ENCODE measurements at regions not wholly inside any gene's neighbourhood (a gene's known extent, or its start where the extent isn't known, plus 50 kb on each side); places are given as distances from the start of the nearest gene placed in this dataset.

DNA sequence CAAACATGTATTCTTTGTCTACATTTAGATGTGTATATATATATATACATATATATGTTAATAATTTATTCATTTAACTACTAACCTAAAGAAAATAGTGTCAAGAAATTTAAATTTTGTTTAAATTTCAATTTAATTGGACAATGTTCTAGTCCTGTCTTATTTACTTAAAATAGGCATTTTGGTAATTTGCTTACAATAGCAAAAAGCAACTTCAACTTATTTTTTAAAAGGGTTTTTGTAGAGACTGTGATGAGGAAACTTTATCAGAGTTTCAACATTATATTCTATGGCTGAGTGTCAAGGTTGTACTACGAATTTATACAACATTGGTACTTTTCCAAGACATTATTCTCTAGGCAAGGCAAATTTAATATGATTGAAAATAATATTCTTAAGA is 212.0 kb upstream of the ARSJ start:
- DNase-seq (ENCODE audit: low read depth): no peak
- TF ChIP-seq, protein P1, sequence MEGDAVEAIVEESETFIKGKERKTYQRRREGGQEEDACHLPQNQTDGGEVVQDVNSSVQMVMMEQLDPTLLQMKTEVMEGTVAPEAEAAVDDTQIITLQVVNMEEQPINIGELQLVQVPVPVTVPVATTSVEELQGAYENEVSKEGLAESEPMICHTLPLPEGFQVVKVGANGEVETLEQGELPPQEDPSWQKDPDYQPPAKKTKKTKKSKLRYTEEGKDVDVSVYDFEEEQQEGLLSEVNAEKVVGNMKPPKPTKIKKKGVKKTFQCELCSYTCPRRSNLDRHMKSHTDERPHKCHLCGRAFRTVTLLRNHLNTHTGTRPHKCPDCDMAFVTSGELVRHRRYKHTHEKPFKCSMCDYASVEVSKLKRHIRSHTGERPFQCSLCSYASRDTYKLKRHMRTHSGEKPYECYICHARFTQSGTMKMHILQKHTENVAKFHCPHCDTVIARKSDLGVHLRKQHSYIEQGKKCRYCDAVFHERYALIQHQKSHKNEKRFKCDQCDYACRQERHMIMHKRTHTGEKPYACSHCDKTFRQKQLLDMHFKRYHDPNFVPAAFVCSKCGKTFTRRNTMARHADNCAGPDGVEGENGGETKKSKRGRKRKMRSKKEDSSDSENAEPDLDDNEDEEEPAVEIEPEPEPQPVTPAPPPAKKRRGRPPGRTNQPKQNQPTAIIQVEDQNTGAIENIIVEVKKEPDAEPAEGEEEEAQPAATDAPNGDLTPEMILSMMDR (IDR thresholded peaks at IDR 0.05; ENCODE audit: low read depth, low read length, missing control alignments): no peak
- no peak overlapping the region for H3K4me3 ChIP-seq (ENCODE audit: low read depth, low read length)

- no peak for DNase-seq (ENCODE audit: low read depth)
- no peak overlapping the region for H3K4me3 ChIP-seq (ENCODE audit: low read depth, low read length)
- TF ChIP-seq, protein P1 (IDR thresholded peaks at IDR 0.05; ENCODE audit: low read depth, low read length, missing control alignments): no peak
Observed at GRCh38 chr4:114192854-114193253, 213.4 kb upstream of the ARSJ start.

DNA sequence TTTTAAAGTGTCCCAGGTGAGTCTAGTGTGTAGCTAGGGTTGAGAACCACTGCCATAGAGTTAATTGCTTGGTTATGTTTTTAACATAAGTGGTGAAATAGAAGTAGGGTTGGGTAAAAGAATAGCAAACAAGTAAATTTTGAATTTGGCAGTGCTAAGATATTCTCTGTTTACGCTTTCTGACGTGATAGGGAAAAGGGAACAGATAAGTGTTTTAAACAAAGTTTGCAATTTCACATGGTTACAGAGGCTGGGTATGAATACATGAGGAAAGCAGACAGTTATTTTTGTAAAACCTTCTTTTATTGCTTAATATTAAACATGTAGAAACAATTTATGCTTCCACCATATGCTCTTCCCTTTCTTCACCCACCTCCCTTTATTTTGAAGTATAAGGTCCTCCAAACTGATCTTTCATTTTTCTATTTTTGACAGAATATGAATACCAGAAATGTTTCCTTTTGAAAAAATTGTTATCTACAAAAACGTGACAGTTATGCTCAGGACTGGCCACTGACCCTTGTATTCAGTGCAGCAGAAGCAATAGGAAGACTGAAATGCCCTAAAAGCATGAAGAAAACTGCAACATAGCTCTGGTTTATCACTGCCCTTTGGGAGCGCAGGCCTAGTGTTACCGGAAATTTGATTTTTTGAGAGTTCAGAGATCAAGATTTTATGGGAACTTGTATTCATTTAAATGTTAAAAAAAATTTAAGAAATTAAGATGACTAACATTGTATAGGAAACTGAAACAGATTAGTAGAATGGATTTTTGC is 214.4 kb upstream of the ARSJ start:
- no peak for DNase-seq (ENCODE audit: low read depth)

GRCh38 chr4:114196606-114197005 is 217.2 kb upstream of the ARSJ start:
- H3K4me3 ChIP-seq (ENCODE audit: low read depth, low read length): no peak overlapping the region
- no peak for DNase-seq (ENCODE audit: low read depth)
- TF ChIP-seq, protein P1 (IDR thresholded peaks at IDR 0.05; ENCODE audit: low read depth, low read length, missing control alignments): no peak

More for the DNA sequence above, 214.4 kb upstream of the ARSJ start:
- no peak overlapping the region for H3K4me3 ChIP-seq (ENCODE audit: low read depth, low read length)
- TF ChIP-seq, protein P1 (IDR thresholded peaks at IDR 0.05; ENCODE audit: low read depth, low read length, missing control alignments): no peak

DNA sequence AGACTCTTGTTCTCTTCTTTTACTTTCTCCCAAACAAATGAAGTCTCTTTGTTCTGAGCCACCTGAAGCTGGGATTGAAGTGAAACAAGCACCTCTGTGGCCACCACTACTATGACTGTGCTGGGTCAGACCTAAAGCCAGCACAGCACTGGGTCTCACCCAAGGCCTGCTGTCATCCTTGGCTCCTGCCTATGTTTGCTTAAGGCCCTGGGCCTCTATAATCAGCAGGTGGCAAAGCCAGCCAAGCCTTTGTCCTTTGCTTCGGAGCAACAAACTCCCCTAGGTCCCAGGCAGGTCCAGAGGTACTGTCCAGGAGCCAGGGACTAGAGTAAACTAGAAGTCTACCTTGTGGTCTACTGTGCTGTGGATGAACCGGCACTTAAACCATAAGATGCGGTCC is 220.6 kb upstream of the ARSJ start:
- H3K4me3 ChIP-seq (ENCODE audit: low read depth, low read length): no peak overlapping the region
- DNase-seq (ENCODE audit: low read depth): no peak
- TF ChIP-seq, protein P1 (IDR thresholded peaks at IDR 0.05; ENCODE audit: low read depth, low read length, missing control alignments): no peak

- no peak overlapping the region for H3K4me3 ChIP-seq (ENCODE audit: low read depth, low read length)
- TF ChIP-seq, protein P1 (IDR thresholded peaks at IDR 0.05; ENCODE audit: low read depth, low read length, missing control alignments): no peak
- DNase-seq (ENCODE audit: low read depth): no peak
Observed at GRCh38 chr4:114205261-114205660, 225.8 kb upstream of the ARSJ start.
